IMR-90 (cell line): ENCODE measurements at regions not wholly inside any gene's neighbourhood (a gene's known extent, or its start where the extent isn't known, plus 50 kb on each side); places are given as distances from the start of the nearest gene placed in this dataset.

Source experiments
- ATAC-seq: fragments of 200-7000 bp; cut with Tn5 transposase; 2 replicates; pipeline ENCODE4 v1.9.1; 2020; ENCODE audit warnings: low read depth, mild to moderate bottlenecking, moderate library complexity
- BruUV-seq: library from RNA; stranded (reverse); fragments of 400-500 nt; replicated peaks from 2 replicates; lab custom pipeline; 2021; lab: Mats Ljungman, UMichigan
- CTCF ChIA-PET: fragments of 300-600 bp; formaldehyde crosslinking; extraction: SDS; loops from one replicate; lab custom pipeline; 2021; ENCODE audit warnings: antibody characterized with exemption; lab: Yijun Ruan, JAX
- POLR2A ChIA-PET: fragments of 300-600 bp; sonication (Branson Sonifier 250); formaldehyde crosslinking; loops from one replicate; lab custom pipeline; 2022; ENCODE audit warnings: antibody characterized with exemption; ENCODE audit not compliant: unreplicated experiment; lab: Charles Lee
- DNase-seq: peaks from one replicate; pipeline ENCODE4 v3.0.0; 2013
- H2AFZ ChIP-seq: replicated peaks from 2 replicates; pipeline ENCODE3; 2013; ENCODE audit warnings: low read length, mild to moderate bottlenecking; ENCODE audit not compliant: poor library complexity
- H2AK5ac ChIP-seq: 2 replicates; pipeline ENCODE4 v1.6.1; 2013; ENCODE audit warnings: low read depth, low read length, inconsistent platforms
- H2AK9ac ChIP-seq: replicated peaks from 2 replicates; pipeline ENCODE3; 2013; ENCODE audit warnings: mild to moderate bottlenecking, low read depth, low read length, moderate library complexity; ENCODE audit not compliant: poor library complexity
- H2BK120ac ChIP-seq: 2 replicates; pipeline ENCODE4 v1.6.1; 2013; ENCODE audit warnings: low read depth, low read length, inconsistent platforms
- H2BK15ac ChIP-seq: 3 replicates; pipeline ENCODE4 v1.6.1; 2013; ENCODE audit warnings: low read depth, low read length, inconsistent platforms
- H2BK20ac ChIP-seq: 2 replicates; pipeline ENCODE4 v1.6.1; 2013; ENCODE audit warnings: low read depth, mild to moderate bottlenecking, inconsistent platforms, low read length, moderate library complexity
- H2BK5ac ChIP-seq: 2 replicates; pipeline ENCODE4 v1.6.1; 2013; ENCODE audit warnings: mild to moderate bottlenecking, low read depth, low read length, inconsistent platforms; ENCODE audit not compliant: poor library complexity, severe bottlenecking
- H3K14ac ChIP-seq: replicated peaks from 2 replicates; pipeline ENCODE4 v1.6.1; 2013; ENCODE audit warnings: low read depth, low read length, inconsistent platforms
- H3K18ac ChIP-seq: 2 replicates; pipeline ENCODE4 v1.6.1; 2013; ENCODE audit warnings: low read depth, low read length, control low read depth
- H3K23ac ChIP-seq: 2 replicates; pipeline ENCODE4 v1.6.1; 2013; ENCODE audit warnings: low read depth, low read length, inconsistent platforms
- H3K27ac ChIP-seq: 2 replicates; pipeline ENCODE4 v1.5.1; 2013; ENCODE audit warnings: mild to moderate bottlenecking, control low read depth, low read length; ENCODE audit not compliant: insufficient read depth
- H3K27me3 ChIP-seq: 2 replicates; pipeline ENCODE4 v1.6.1; 2013; ENCODE audit warnings: low read length; ENCODE audit not compliant: control insufficient read depth, insufficient read depth
- H3K36me3 ChIP-seq: 2 replicates; pipeline ENCODE4 v1.6.1; 2013; ENCODE audit warnings: low read length, mixed read lengths; ENCODE audit not compliant: control insufficient read depth, insufficient read depth
- H3K4ac ChIP-seq: 2 replicates; pipeline ENCODE4 v1.6.1; 2013; ENCODE audit warnings: low read depth, low read length, inconsistent platforms
- H3K4me1 ChIP-seq: 2 replicates; pipeline ENCODE4 v1.6.1; 2013; ENCODE audit warnings: low read length, mixed read lengths; ENCODE audit not compliant: control insufficient read depth, insufficient read depth
- H3K4me2 ChIP-seq: 2 replicates; pipeline ENCODE4 v1.6.1; 2013; ENCODE audit warnings: low read depth, mild to moderate bottlenecking, control low read depth, low read length, moderate library complexity
- H3K4me3 ChIP-seq: 2 replicates; pipeline ENCODE4 v1.5.1; 2013; ENCODE audit warnings: low read depth, mild to moderate bottlenecking, control low read depth, low read length, moderate library complexity; ENCODE audit not compliant: insufficient read depth
- H3K56ac ChIP-seq: 2 replicates; pipeline ENCODE4 v1.6.1; 2013; ENCODE audit warnings: low read length, inconsistent platforms; ENCODE audit not compliant: insufficient read depth; ENCODE audit errors: extremely low read depth
- H3K79me1 ChIP-seq, 2 experiments: 2 replicates each; pipeline ENCODE4 v1.6.1; 2013; ENCODE audit warnings: low read length in 2 of 2, inconsistent platforms in 1 of 2, low read depth in 1 of 2
- H3K9ac ChIP-seq: 2 replicates; pipeline ENCODE4 v1.6.1; 2013; ENCODE audit warnings: low read depth, low read length, control low read depth
- H3K9me1 ChIP-seq: 2 replicates; pipeline ENCODE4 v1.6.1; 2013; ENCODE audit warnings: low read length, inconsistent platforms; ENCODE audit not compliant: insufficient read depth
- H3K9me3 ChIP-seq: 2 replicates; pipeline ENCODE4 v1.6.1; 2013; ENCODE audit warnings: low read length; ENCODE audit not compliant: control insufficient read depth, insufficient read depth
- H4K20me1 ChIP-seq: 2 replicates; pipeline ENCODE4 v1.6.1; 2013; ENCODE audit warnings: low read length, inconsistent platforms; ENCODE audit not compliant: insufficient read depth
- H4K5ac ChIP-seq: 2 replicates; pipeline ENCODE4 v1.6.1; 2013; ENCODE audit warnings: mild to moderate bottlenecking, low read depth, low read length, control low read depth
- H4K8ac ChIP-seq, 2 experiments: 2 replicates each; pipeline ENCODE4 v1.6.1; 2013; ENCODE audit warnings: low read depth in 2 of 2, low read length in 2 of 2, control low read depth in 1 of 2, inconsistent platforms in 1 of 2
- H4K91ac ChIP-seq: 2 replicates; pipeline ENCODE4 v1.6.1; 2013; ENCODE audit warnings: low read depth, low read length, inconsistent platforms; ENCODE audit not compliant: insufficient read depth
- BHLHE40 ChIP-seq: fragments of 150-350 bp; IDR thresholded peaks from 2 replicates; pipeline ENCODE4 v1.6.1; 2016; ENCODE audit warnings: mild to moderate bottlenecking, low read depth, low read length
- CEBPB ChIP-seq: IDR thresholded peaks from 2 replicates; pipeline ENCODE4 v1.6.1; 2012; ENCODE audit warnings: low read depth, low read length, improper control_type of control experiment
- CHD1 ChIP-seq: IDR thresholded peaks from 2 replicates; pipeline ENCODE4 v1.6.1; 2012; ENCODE audit warnings: low read depth, low read length, improper control_type of control experiment
- FOS ChIP-seq: fragments of 150-350 bp; IDR thresholded peaks from 2 replicates; pipeline ENCODE4 v1.6.1; 2016; ENCODE audit warnings: low read depth, low read length
- MAFK ChIP-seq: IDR thresholded peaks from 2 replicates; pipeline ENCODE4 v1.6.1; 2012; ENCODE audit warnings: low read depth, low read length, improper control_type of control experiment
- MXI1 ChIP-seq: IDR thresholded peaks from 2 replicates; pipeline ENCODE4 v1.6.1; 2012; ENCODE audit warnings: low read depth, mild to moderate bottlenecking, low read length, moderate library complexity, borderline replicate concordance
- NFE2L2 ChIP-seq: fragments of 150-350 bp; IDR thresholded peaks from 2 replicates; pipeline ENCODE4 v1.6.1; 2016; ENCODE audit warnings: low read depth, mild to moderate bottlenecking, low read length
- POLR2A ChIP-seq: IDR thresholded peaks from 2 replicates; pipeline ENCODE4 v1.6.1; 2012; ENCODE audit warnings: mild to moderate bottlenecking, low read depth, low read length
- RCOR1 ChIP-seq: IDR thresholded peaks from 2 replicates; pipeline ENCODE4 v1.6.1; 2012; ENCODE audit warnings: mild to moderate bottlenecking, low read length, improper control_type of control experiment; ENCODE audit not compliant: insufficient replicate concordance
- RFX5 ChIP-seq: IDR thresholded peaks from 2 replicates; pipeline ENCODE4 v1.8.0; 2012; ENCODE audit warnings: low read depth, mild to moderate bottlenecking, low read length, moderate library complexity
- SMC3 ChIP-seq: fragments of 150-350 bp; IDR thresholded peaks from 2 replicates; pipeline ENCODE4 v1.6.1; 2016; ENCODE audit warnings: low read depth, mild to moderate bottlenecking, antibody characterized with exemption, low read length, moderate library complexity
- WGBS, 2 experiments: methylation state at CpG; one replicate each; pipeline versions ENCODE4 v1.1.5 to v1.1.7; 2013; ENCODE audit warnings: missing lambda C conversion rate in 2 of 2; ENCODE audit not compliant: insufficient read length in 1 of 2; ENCODE audit errors: extremely low coverage in 2 of 2; 5-methylcytosine and 5-hydroxymethylcytosine counted together
- dilution Hi-C: fragments of 300-500 bp; cut with HindIII; formaldehyde crosslinking; loops from one replicate; pipeline ENCODE4 v1.14.3; 2018; ENCODE audit warnings: low sequenced_read_pairs; ENCODE audit not compliant: unreplicated experiment
- in situ Hi-C: fragments of 300-500 bp; cut with MboI; formaldehyde crosslinking; loops from 3 replicates; pipeline ENCODE4 v1.14.3; 2019; ENCODE audit warnings: low sequenced_read_pairs, inconsistent platforms, mixed read lengths
- intact Hi-C: fragments of 100-400 bp; cut with micrococcal nuclease; formaldehyde crosslinking; loops from 2 replicates; pipeline ENCODE4 v1.10.0; 2022
- TF ChIP-seq, protein P1 (sequence below): fragments of 150-350 bp; IDR thresholded peaks from 2 replicates; pipeline ENCODE4 v1.6.1; 2017; ENCODE audit warnings: mild to moderate bottlenecking, antibody characterized with exemption, low read length, low read depth
- TF ChIP-seq, protein P2 (sequence below): conservative IDR thresholded peaks from 2 replicates; pipeline ENCODE4 v1.5.1; 2012; ENCODE audit warnings: mild to moderate bottlenecking, low read depth, low read length, improper control_type of control experiment
- TF ChIP-seq, protein P3 (sequence below): fragments of 150-350 bp; IDR thresholded peaks from 2 replicates; pipeline ENCODE4 v1.6.1; 2016; ENCODE audit warnings: low read depth, mild to moderate bottlenecking, low read length, moderate library complexity, borderline replicate concordance

DNA sequence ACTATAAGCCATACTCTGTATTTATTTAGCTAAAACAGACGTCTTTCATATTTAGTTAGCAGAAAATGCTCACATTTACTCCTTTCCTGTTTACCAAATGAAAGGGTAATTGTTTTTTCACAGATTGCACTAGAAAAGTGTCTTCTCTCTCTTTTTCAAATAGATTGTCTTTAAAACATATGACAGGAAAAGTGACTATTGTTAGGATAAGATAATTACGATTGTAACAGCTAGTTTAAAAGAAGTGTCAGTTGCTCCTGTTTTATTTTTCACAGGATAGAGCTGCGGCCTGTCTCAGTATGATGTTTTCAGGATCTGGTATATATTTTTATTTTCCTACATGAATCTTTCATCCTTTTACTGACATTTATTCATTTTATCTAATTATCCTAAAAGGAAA, 353.5 kb downstream of the FBXO8 start:
- no peak overlapping the region for H2AFZ ChIP-seq
- TF ChIP-seq MXI1 (no peak), NFE2L2 (no peak), MAFK (no peak), POLR2A (no peak), RFX5 (no peak), CEBPB (no peak), CHD1 (no peak), BHLHE40 (no peak), FOS (no peak), SMC3 (no peak), RCOR1 (no peak)
- TF ChIP-seq, protein P1, sequence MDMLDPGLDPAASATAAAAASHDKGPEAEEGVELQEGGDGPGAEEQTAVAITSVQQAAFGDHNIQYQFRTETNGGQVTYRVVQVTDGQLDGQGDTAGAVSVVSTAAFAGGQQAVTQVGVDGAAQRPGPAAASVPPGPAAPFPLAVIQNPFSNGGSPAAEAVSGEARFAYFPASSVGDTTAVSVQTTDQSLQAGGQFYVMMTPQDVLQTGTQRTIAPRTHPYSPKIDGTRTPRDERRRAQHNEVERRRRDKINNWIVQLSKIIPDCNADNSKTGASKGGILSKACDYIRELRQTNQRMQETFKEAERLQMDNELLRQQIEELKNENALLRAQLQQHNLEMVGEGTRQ: no peak
- TF ChIP-seq, protein P2, sequence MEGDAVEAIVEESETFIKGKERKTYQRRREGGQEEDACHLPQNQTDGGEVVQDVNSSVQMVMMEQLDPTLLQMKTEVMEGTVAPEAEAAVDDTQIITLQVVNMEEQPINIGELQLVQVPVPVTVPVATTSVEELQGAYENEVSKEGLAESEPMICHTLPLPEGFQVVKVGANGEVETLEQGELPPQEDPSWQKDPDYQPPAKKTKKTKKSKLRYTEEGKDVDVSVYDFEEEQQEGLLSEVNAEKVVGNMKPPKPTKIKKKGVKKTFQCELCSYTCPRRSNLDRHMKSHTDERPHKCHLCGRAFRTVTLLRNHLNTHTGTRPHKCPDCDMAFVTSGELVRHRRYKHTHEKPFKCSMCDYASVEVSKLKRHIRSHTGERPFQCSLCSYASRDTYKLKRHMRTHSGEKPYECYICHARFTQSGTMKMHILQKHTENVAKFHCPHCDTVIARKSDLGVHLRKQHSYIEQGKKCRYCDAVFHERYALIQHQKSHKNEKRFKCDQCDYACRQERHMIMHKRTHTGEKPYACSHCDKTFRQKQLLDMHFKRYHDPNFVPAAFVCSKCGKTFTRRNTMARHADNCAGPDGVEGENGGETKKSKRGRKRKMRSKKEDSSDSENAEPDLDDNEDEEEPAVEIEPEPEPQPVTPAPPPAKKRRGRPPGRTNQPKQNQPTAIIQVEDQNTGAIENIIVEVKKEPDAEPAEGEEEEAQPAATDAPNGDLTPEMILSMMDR: no peak
- TF ChIP-seq, protein P3, sequence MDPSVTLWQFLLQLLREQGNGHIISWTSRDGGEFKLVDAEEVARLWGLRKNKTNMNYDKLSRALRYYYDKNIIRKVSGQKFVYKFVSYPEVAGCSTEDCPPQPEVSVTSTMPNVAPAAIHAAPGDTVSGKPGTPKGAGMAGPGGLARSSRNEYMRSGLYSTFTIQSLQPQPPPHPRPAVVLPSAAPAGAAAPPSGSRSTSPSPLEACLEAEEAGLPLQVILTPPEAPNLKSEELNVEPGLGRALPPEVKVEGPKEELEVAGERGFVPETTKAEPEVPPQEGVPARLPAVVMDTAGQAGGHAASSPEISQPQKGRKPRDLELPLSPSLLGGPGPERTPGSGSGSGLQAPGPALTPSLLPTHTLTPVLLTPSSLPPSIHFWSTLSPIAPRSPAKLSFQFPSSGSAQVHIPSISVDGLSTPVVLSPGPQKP: no peak
- H3K9me1 ChIP-seq: no peaks in the 10 kb centered on the region
- H3K56ac ChIP-seq: no peak overlapping the region
- intact Hi-C loops: no loop called here
- no peaks in the 10 kb centered on the region for H3K4me1 ChIP-seq
- H2BK20ac ChIP-seq: no peak overlapping the region
- no peak overlapping the region for H3K4me3 ChIP-seq
- no peak overlapping the region for H3K27ac ChIP-seq
- WGBS, 2 experiments: no CpG with 5 or more reads among the region's 3 CpGs
- BruUV-seq: no TSS peak
- H3K36me3 ChIP-seq: no peaks in the 10 kb centered on the region
- CTCF ChIA-PET: interaction anchor here (0.7 kb wide), 1 partner anchor 8 kb away, joined by 3 read pairs; no protein-coding TSS in a partner anchor
- no peak overlapping the region for H3K4me2 ChIP-seq
- no peak overlapping the region for H3K14ac ChIP-seq
- no peaks in the 10 kb centered on the region for H3K79me1 ChIP-seq
- no peak overlapping the region for H4K8ac ChIP-seq
- no peak overlapping the region for H3K4ac ChIP-seq
- POLR2A ChIA-PET: no interaction called here
- DNase-seq (no peak), ATAC-seq (no peak)
- no peak overlapping the region for H2BK120ac ChIP-seq
- no peak overlapping the region for H2BK15ac ChIP-seq
- H2BK5ac ChIP-seq: no peak overlapping the region
- H3K27me3 ChIP-seq: no peaks in the 10 kb centered on the region
- H3K9ac ChIP-seq: no peak overlapping the region
- no peaks in the 10 kb centered on the region for H3K9me3 ChIP-seq
- H4K20me1 ChIP-seq: no peaks in the 10 kb centered on the region
- no peak overlapping the region for H4K5ac ChIP-seq
- in situ Hi-C loops: no loop called here
- H2AK5ac ChIP-seq: no peak overlapping the region
- no peak overlapping the region for H3K23ac ChIP-seq
- dilution Hi-C loops: no loop called here
- no peak overlapping the region for H2AK9ac ChIP-seq
- no peak overlapping the region for H4K91ac ChIP-seq
- no peak overlapping the region for H3K18ac ChIP-seq
